Stimulated activated naive B cell treated with anti-CD40 and anti-IgM and Interleukin-4, amounts not matched to agents 10 μg/mL and 1 μg/mL and 100 μg/mL, for 72 hours (primary cell): ENCODE measurements at regions not wholly inside any gene's neighbourhood (a gene's known extent, or its start where the extent isn't known, plus 50 kb on each side); places are given as distances from the start of the nearest gene placed in this dataset.

ENCODE experiments used
- ATAC-seq, 2 donors: fragments of 150-1000 bp; cut with Tn5 transposase; replicated peaks; 2 replicates each; pipeline ENCODE4 v1.10.0; 2021; ENCODE audit warnings: moderate library complexity in 1 of 2
- DNase-seq: peaks from one replicate; pipeline ENCODE4 v3.0.0; 2021
- H3K27ac Mint-ChIP-seq: one replicate; pipeline ENCODE4 v1.8.0; 2022; ENCODE audit warnings: mild to moderate bottlenecking, mixed read lengths
- H3K27me3 Mint-ChIP-seq, 2 donors: one replicate each; pipeline ENCODE4 v1.8.0; 2022; ENCODE audit warnings: mixed read lengths in 2 of 2
- H3K36me3 Mint-ChIP-seq, 2 donors: one replicate each; pipeline ENCODE4 v1.8.0; 2022; ENCODE audit warnings: mixed read lengths in 2 of 2, mild to moderate bottlenecking in 1 of 2
- H3K4me1 Mint-ChIP-seq, 2 donors: one replicate each; pipeline ENCODE4 v1.8.0; 2022; ENCODE audit warnings: mixed read lengths in 2 of 2, mild to moderate bottlenecking in 1 of 2
- H3K4me3 Mint-ChIP-seq, 2 donors: one replicate each; pipeline ENCODE4 v1.8.0; 2022; ENCODE audit warnings: mild to moderate bottlenecking in 2 of 2, mixed read lengths in 2 of 2, moderate library complexity in 1 of 2
- H3K9me3 Mint-ChIP-seq, 2 donors: one replicate each; pipeline ENCODE4 v1.8.0; 2022; ENCODE audit warnings: mixed read lengths in 2 of 2, mild to moderate bottlenecking in 1 of 2

DNA sequence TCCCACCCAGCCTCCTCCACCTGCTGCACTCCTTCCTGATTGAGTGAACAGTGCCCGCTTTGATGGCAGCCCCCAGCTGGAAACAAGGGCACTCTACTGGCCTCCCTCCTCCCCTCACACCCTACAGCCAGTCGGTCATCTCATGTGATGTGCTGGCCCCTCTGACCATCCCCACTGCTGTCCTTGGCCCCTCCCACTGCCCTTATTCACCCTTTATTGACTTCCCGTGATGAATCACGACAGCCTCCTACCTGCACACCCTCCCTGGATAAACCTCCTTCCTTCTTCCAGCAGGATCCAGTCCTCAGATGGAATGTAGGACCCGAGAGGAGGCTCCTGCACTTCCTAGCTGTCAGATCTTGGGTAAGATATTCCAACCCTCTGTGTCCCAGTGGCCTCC, 186.5 kb upstream of the SH3BP4 start:
- H3K4me1 Mint-ChIP-seq = no peaks in the 10 kb centered on the region
- no peak for ATAC-seq

DNA sequence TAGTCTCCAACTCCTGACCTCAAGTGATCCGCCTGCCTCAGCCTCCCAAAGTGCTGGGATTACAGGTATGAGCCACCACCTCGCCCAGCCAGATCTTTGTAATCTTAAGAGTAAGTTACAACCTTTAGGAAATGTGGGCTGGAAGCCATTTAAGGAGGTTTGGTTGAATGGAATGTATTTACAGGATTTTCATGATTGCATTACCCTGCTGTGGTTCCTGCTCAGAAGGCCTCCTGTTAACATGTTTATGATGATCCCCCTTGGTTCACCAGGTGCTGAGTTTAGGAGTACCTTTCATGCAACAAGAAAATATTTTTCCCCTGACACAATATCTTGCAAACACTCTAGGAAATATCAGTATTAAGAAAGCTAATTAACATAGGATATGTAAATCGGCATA, 187.4 kb upstream of the SH3BP4 start:
- no peak overlapping the region for H3K4me3 Mint-ChIP-seq
- peaks cover 0 to 3% of the 10 kb centered on the region in 2 donors for H3K36me3 Mint-ChIP-seq
- peaks cover 6 to 10% of the 10 kb centered on the region in 2 donors for H3K9me3 Mint-ChIP-seq
- peaks cover 6 to 29% of the 10 kb centered on the region in 2 donors for H3K27me3 Mint-ChIP-seq
- DNase-seq (no peak), ATAC-seq (no peak)
- H3K4me1 Mint-ChIP-seq = no peaks in the 10 kb centered on the region
- H3K27ac Mint-ChIP-seq = no peak overlapping the region

More for the DNA sequence above, 186.5 kb upstream of the SH3BP4 start:
- Mint-ChIP-seq H3K36me3 (peaks cover 0 to 3% of the 10 kb centered on the region in 2 donors), H3K27ac (no peak overlapping the region), H3K9me3 (peaks cover 4 to 10% of the 10 kb centered on the region in 2 donors), H3K27me3 (peaks cover 11 to 27% of the 10 kb centered on the region in 2 donors), H3K4me3 (no peak overlapping the region)
- DNase-seq = no peak

DNA sequence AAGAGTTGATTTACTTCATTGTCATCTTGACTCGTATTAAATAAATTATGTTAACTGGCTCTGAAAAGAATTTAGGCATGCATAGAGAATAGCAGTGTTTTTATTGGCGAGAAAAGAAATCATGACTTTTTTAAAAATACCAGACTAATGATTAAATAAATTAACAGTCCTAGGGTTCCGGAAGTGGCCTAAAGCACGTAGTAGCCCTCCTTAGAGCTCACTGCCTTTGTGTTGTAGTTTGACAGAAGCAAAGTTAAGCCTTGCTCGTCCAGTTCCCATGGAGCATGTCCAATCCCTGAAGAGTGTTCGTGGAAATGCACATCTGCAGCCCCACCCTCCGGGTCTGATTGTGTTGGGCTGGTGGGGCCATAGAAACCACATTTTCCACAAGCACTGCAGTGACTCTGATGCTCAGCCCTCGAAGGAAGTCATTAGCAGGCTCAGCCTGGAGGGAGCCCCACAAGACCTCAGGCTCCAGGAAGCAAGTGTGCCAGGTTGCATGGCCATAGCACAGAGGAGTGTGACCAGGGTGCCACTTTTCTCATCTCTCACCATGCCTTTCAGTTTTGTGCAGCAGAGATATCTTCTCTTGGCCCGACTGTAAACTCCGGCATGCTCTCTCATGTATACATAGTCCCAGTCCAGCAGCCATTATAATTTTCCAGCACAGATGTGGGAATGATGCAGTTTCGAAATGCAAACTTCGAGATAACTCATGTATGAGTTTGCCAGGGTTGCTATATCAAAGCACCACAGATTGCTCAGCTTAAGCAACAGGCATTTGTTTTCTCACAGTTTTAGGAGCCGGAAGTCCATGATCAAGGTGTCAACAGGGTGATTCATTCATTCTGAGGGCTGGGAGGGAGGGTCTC, 188.6 kb upstream of the SH3BP4 start:
- H3K27ac Mint-ChIP-seq = no peak overlapping the region
- H3K9me3 Mint-ChIP-seq = peaks cover 6 to 10% of the 10 kb centered on the region in 2 donors
- ATAC-seq (no peak), DNase-seq (no peak)
- H3K27me3 Mint-ChIP-seq = peaks cover 4 to 25% of the 10 kb centered on the region in 2 donors
- no peak overlapping the region for H3K4me3 Mint-ChIP-seq
- H3K36me3 Mint-ChIP-seq = peaks cover 0 to 3% of the 10 kb centered on the region in 2 donors
- no peaks in the 10 kb centered on the region for H3K4me1 Mint-ChIP-seq

DNA sequence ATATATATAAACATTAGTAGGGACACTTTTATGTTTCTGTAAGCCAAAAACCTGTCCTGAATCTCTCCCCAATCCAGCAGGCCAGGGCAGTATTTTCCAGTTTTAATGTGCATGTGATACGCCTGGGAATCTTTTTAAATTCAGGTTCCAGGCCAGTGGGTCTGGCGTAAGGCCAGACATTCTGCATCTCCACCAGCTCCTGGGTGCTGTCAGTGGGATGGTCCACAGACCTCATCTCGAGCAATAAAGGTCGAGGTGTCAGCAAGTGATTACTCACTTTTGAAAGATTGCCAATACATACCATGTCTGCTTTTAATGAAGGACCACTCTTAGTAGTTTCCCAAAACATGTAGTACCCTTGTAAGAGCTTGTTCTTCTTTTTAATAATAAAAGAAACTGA, 189.9 kb upstream of the SH3BP4 start:
- H3K27ac Mint-ChIP-seq = no peak overlapping the region
- ATAC-seq (no peak), DNase-seq (no peak)
- H3K4me1 Mint-ChIP-seq = no peaks in the 10 kb centered on the region
- H3K4me3 Mint-ChIP-seq = no peak overlapping the region
- peaks cover 8 to 26% of the 10 kb centered on the region in 2 donors for H3K27me3 Mint-ChIP-seq
- H3K9me3 Mint-ChIP-seq = peaks cover 6 to 10% of the 10 kb centered on the region in 2 donors
- H3K36me3 Mint-ChIP-seq = peaks cover 0 to 3% of the 10 kb centered on the region in 2 donors

DNA sequence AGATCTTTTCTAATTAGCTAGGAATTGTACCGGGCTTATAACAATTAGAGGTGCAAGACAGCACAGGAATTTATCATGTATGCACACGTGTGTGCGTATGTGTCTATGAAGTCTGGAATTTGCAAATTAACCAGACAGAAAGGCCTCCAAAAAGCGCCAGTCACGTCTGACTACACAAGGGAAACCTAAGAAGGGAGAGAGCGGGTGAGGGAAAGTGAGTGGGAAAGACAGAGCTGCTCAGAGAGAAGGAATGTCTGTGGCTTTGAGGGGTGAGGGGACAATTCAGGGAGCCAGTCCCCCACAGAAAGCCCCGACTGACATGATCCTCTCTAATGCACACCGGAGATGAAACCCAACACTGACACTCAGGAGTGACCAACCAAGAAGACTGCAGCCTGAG, 197.7 kb upstream of the SH3BP4 start:
- Mint-ChIP-seq H3K4me3 (no peak overlapping the region), H3K27me3 (peaks cover 10 to 14% of the 10 kb centered on the region in 2 donors), H3K4me1 (peaks cover 2 to 20% of the 10 kb centered on the region in 2 donors), H3K36me3 (no peaks in the 10 kb centered on the region), H3K27ac (no peak overlapping the region), H3K9me3 (peaks cover 0 to 4% of the 10 kb centered on the region in 2 donors)
- DNase-seq (no peak), ATAC-seq (no peak)

DNA sequence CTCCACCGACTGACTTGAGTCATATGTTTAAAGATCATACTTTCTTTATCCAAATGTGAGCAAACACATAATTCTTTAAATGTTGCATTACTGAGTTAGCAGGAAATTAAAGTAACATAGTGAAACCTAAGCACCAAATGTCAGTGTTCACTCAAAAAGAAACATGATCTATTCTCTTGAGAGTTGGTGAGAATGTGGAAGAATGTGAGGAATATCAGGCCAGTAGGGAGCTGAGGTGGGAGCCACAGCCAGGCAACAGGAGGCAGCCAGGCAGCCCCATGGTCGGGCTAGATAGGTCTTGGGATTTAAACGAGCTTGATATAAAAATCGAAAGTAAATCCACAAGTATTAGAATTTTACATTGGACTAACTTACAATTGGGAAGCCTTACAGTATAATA, 198.1 kb upstream of the SH3BP4 start:
- Mint-ChIP-seq H3K9me3 (peaks cover 0 to 4% of the 10 kb centered on the region in 2 donors), H3K27ac (no peak overlapping the region), H3K36me3 (no peaks in the 10 kb centered on the region), H3K4me3 (no peak overlapping the region), H3K4me1 (peaks cover 2 to 20% of the 10 kb centered on the region in 2 donors), H3K27me3 (peaks cover 10 to 14% of the 10 kb centered on the region in 2 donors)
- DNase-seq (no peak), ATAC-seq (no peak)

DNA sequence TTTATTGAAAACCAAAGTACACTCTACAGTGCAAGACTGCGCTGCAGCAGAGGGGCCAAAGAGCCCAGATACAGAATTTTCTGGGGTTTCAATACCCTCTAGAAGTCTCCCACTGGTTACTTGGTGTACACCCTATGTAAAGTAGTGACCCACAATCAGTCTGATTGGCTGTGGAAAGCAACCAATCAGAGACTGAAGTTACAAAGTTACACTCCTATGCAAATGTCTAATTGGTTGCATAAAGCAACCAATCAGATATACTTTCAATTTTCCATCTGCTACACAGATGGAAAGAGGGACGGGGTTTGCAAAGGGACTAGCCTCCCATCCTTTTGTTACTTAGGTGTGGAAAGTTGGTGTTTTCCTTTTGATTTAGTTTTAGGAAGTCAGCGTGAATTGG, 198.9 kb upstream of the SH3BP4 start:
- H3K27me3 Mint-ChIP-seq = peaks cover 8 to 15% of the 10 kb centered on the region in 2 donors
- H3K4me3 Mint-ChIP-seq = no peak overlapping the region
- DNase-seq = no peak
- ATAC-seq = no peak
- no peak overlapping the region for H3K27ac Mint-ChIP-seq
- no peaks in the 10 kb centered on the region for H3K36me3 Mint-ChIP-seq
- H3K4me1 Mint-ChIP-seq = peaks cover 2 to 20% of the 10 kb centered on the region in 2 donors
- H3K9me3 Mint-ChIP-seq = peaks cover 5 to 9% of the 10 kb centered on the region in 2 donors

DNA sequence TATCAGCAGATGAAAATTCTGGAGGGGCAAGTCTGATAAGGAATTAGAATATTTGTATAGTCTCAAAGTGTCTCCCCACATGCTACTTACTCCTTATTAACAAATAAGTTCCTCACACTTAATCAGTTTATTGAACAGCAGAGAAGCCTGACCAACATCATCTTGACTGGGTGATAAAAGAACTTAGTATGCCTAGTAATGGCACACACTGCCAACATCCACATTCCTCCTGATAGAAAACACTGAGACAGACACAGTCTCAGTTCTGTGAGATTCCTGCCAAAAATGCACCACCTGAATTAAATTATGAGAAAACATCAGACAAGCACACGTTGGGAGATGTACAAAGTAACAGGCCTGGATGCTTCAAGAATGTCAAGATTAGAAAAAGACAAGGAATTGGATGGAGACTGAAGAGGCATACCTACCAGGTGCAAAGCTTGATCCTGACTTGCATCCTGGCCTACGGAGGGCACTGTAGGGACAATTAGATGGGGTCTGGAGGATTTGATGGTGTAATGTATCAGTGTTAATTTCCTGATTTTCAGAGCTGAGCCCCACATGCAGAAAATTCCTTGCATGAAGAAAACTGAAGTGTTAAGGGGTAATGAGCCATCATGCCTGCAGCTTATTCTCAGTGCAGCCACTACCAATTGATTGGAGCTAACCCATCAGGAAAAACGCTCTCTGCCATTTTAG, 200.4 kb upstream of the SH3BP4 start:
- DNase-seq (no peak), ATAC-seq (no peak)
- H3K4me1 Mint-ChIP-seq = peaks cover 2 to 20% of the 10 kb centered on the region in 2 donors
- H3K9me3 Mint-ChIP-seq = peaks cover 5 to 15% of the 10 kb centered on the region in 2 donors
- no peak overlapping the region for H3K27ac Mint-ChIP-seq
- peaks cover 14 to 20% of the 10 kb centered on the region in 2 donors for H3K27me3 Mint-ChIP-seq
- no peak overlapping the region for H3K4me3 Mint-ChIP-seq
- H3K36me3 Mint-ChIP-seq = peaks cover 0 to 1% of the 10 kb centered on the region in 2 donors

DNA sequence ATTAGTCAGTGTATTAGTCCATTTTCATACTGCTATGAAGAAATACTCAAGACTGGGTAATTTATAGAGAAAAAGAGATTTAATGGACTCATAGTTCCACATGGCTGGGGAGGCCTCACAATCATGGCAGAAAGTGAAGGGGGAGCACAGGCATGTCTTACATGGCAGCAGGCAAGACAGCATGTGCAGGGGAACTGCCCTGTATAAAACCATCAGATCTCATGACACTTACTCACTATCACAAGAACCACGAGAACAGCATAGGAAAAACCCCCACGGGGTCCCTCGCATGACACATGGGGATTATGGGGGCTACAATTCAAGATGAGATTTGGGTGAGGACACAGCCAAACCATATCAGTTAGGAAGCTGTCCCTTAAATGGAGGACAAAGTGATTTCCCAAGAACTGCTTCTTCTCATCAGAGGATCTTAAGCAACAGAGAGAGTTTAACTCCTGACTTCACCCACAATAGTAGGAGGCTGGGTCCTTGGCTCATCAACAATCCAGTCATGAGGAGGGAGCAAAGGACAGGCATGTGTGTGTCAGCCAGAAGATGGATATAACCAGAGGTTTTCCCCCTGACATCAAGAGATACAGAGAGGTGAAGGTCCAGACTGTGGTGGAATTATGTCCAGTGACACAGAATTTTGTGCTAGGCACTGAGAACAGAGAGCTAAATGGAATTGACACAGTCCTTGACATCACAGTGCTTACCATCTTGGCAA, 203.8 kb upstream of the SH3BP4 start:
- Mint-ChIP-seq H3K27ac (no peak overlapping the region), H3K27me3 (peaks cover 24 to 27% of the 10 kb centered on the region in 2 donors), H3K36me3 (peaks cover 0 to 1% of the 10 kb centered on the region in 2 donors), H3K4me1 (peaks cover 0 to 11% of the 10 kb centered on the region in 2 donors), H3K4me3 (no peak overlapping the region), H3K9me3 (peaks cover 5 to 13% of the 10 kb centered on the region in 2 donors)
- DNase-seq (no peak), ATAC-seq (no peak)

DNA sequence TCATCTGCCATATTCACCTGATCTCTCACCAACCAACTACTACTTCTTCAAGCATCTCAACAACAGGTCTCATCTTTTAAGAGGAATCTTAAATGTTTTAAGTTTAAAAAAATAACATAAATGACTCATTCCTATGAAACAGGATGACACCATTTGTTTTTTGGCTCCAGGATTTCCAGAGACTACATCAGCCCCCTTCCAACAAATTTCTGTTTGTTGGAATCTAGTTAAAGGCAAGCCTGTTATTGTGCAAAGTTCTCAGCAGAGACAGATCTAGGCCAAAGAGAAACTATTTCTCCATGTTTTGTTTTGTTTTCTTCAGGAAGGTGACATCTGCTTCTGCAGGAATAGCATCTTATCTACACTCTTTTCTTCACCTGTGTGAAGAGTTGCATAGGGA, 204.8 kb upstream of the SH3BP4 start:
- Mint-ChIP-seq H3K9me3 (peaks cover 6 to 13% of the 10 kb centered on the region in 2 donors), H3K4me1 (peaks cover 0 to 9% of the 10 kb centered on the region in 2 donors), H3K36me3 (peaks cover 0 to 1% of the 10 kb centered on the region in 2 donors), H3K27ac (no peak overlapping the region), H3K27me3 (peaks cover 24 to 27% of the 10 kb centered on the region in 2 donors), H3K4me3 (no peak overlapping the region)
- no peak for DNase-seq
- no peak for ATAC-seq

DNA sequence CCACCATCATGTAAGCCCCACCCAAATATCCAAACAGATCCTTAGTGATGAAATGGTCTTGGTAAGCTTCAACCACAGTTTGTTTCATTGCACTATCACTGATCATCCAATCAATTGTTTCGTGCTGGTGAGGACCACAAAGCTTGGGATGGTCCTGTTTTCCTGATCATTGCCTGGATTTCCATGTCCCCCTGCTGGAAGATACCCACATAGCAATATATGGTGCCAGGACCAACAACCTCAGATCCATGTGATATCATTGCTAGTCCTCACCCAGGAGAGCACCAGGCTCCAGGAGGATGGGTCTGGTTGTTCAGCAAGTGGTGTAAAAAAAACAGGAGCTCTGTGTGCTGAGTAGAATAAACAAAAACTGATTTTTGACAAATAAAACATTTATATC, 206.5 kb upstream of the SH3BP4 start:
- Mint-ChIP-seq H3K27ac (no peak overlapping the region), H3K4me3 (no peak overlapping the region), H3K27me3 (peaks cover 29 to 32% of the 10 kb centered on the region in 2 donors), H3K36me3 (peaks cover 0 to 1% of the 10 kb centered on the region in 2 donors), H3K9me3 (peaks cover 15% of the 10 kb centered on the region in 2 donors), H3K4me1 (no peaks in the 10 kb centered on the region)
- ATAC-seq = no peak
- DNase-seq = no peak

DNA sequence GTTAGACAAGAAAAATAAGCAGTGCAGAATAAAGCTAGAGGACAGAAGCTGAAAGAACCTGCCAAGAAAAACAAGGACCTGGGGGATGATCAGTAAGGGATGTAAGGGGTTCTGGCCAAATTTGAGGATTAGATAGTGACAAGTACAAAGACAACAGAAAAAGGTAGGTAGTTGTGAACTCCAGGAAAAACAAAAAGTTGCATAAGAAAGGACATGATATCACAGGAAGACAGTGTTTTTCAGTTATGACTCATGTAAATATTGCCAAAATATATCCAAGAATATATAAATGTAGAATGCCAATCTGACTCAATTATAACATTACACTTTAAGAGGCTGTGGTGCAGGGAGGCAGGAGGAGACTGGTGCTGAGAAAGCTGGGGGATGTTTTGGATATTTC, 209.8 kb upstream of the SH3BP4 start:
- peaks cover 4 to 10% of the 10 kb centered on the region in 2 donors for H3K9me3 Mint-ChIP-seq
- H3K4me3 Mint-ChIP-seq = no peak overlapping the region
- ATAC-seq (no peak), DNase-seq (no peak)
- H3K27ac Mint-ChIP-seq = no peak overlapping the region
- H3K4me1 Mint-ChIP-seq = no peaks in the 10 kb centered on the region
- no peaks in the 10 kb centered on the region for H3K36me3 Mint-ChIP-seq
- H3K27me3 Mint-ChIP-seq = peaks cover 28 to 30% of the 10 kb centered on the region in 2 donors

DNA sequence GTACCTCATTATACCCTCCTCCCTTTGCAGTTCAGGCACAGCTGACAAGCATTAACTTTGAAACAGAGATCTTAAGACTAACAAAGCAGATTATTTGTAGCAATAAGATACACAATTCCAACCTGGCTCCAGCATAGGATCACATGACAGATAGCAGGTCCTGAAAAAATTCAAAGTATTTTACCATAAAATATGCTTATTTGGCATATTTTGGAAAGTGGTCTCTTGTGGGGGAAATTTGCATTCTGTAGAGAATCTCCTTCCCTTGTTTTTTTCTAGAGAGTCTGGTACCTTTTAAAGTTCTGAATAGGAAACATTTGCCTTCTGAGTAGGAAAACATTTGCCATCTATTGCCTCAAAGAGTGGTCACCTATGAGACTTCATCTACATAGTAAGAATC, 212.8 kb upstream of the SH3BP4 start:
- Mint-ChIP-seq H3K4me1 (no peaks in the 10 kb centered on the region), H3K9me3 (peaks cover 10 to 12% of the 10 kb centered on the region in 2 donors), H3K36me3 (peaks cover 0 to 3% of the 10 kb centered on the region in 2 donors), H3K4me3 (no peak overlapping the region), H3K27me3 (peaks cover 14 to 21% of the 10 kb centered on the region in 2 donors), H3K27ac (no peak overlapping the region)
- no peak for ATAC-seq
- DNase-seq = no peak

DNA sequence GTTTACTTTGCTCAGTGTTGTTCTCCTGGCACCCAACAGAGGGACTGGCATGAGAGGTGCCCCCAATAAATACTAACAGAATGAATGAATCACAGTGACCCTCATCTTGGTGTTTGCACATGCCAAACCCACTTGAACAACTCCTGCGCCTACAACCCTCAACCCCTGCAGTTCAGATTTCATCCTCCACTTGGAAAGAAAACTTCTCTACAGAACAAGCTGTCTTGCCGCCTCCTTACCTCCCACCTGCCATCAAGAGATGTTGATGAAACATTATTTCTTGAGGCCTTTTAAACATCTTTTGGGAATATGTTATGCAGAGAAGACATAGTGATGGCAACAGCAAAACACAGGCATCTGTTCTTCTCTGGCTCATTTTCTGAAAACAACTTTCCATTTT, 216.0 kb upstream of the SH3BP4 start:
- peaks cover 0 to 11% of the 10 kb centered on the region in 2 donors for H3K9me3 Mint-ChIP-seq
- ATAC-seq (no peak), DNase-seq (no peak)
- H3K27ac Mint-ChIP-seq = no peak overlapping the region
- no peaks in the 10 kb centered on the region for H3K4me1 Mint-ChIP-seq
- no peak overlapping the region for H3K4me3 Mint-ChIP-seq
- peaks cover 9 to 20% of the 10 kb centered on the region in 2 donors for H3K27me3 Mint-ChIP-seq
- peaks cover 0 to 3% of the 10 kb centered on the region in 2 donors for H3K36me3 Mint-ChIP-seq
